Ascending aorta (tissue), 2 donors: ENCODE measurements at regions not wholly inside any gene's neighbourhood (a gene's known extent, or its start where the extent isn't known, plus 50 kb on each side); places are given as distances from the start of the nearest gene placed in this dataset.

Experiments used
- DNase-seq, 2 donors: peaks; one replicate each; pipeline ENCODE4 v3.0.0-alpha.2; 2019; ENCODE audit warnings: low spot score in 2 of 2
- H3K27ac ChIP-seq, 2 donors: fragments of 200-600 bp; sonication (generic); one replicate each; pipeline ENCODE4 v1.5.1; 2016 to 2017; ENCODE audit warnings: mild to moderate bottlenecking in 1 of 2
- H3K27me3 ChIP-seq: fragments of 200-600 bp; sonication (generic); one replicate; pipeline ENCODE4 v1.5.1; 2017
- H3K36me3 ChIP-seq, 2 donors: fragments of 200-600 bp; sonication (generic); one replicate each; pipeline ENCODE4 v1.5.1; 2016
- H3K4me1 ChIP-seq, 2 donors: fragments of 200-600 bp; sonication (generic); one replicate each; pipeline ENCODE4 v1.5.1; 2016 to 2017; ENCODE audit warnings: mild to moderate bottlenecking in 1 of 2
- H3K4me3 ChIP-seq, 2 donors: fragments of 200-600 bp; sonication (generic); one replicate each; pipeline ENCODE4 v1.5.1; 2016 to 2017; ENCODE audit warnings: mild to moderate bottlenecking in 1 of 2
- H3K9me3 ChIP-seq, 2 donors: fragments of 200-600 bp; sonication (generic); one replicate each; pipeline ENCODE4 v1.5.1; 2016
- CTCF ChIP-seq, 3 experiments: fragments of 200-600 bp in 2 of 3; fragments of 450-650 bp in 1 of 3; sonication (generic) in 2 of 3; IDR thresholded peaks; one replicate each; pipeline ENCODE4 v1.5.1; 2016 to 2019; ENCODE audit warnings: antibody characterized with exemption in 3 of 3, mild to moderate bottlenecking in 1 of 3, moderate library complexity in 1 of 3
- intact Hi-C: fragments of 100-400 bp; cut with DNase I; formaldehyde crosslinking; loops from one replicate; pipeline ENCODE4 v1.15.1; 2023

GRCh38 chr1:232504651-232505050, 125.3 kb downstream of the SIPA1L2 start:
- Histone ChIP-seq H3K27me3 (no peaks in the 10 kb centered on the region), H3K36me3 (no peaks in the 10 kb centered on the region), H3K4me3 (no peak overlapping the region), H3K4me1 (no peaks in the 10 kb centered on the region), H3K27ac (no peak overlapping the region), H3K9me3 (no peaks in the 10 kb centered on the region)
- no peak for DNase-seq
- no peak for TF ChIP-seq CTCF (IDR thresholded peaks at IDR 0.05)
- intact Hi-C loops: no loop called here

GRCh38 chr1:232503497-232503896, 126.4 kb downstream of the SIPA1L2 start:
- no peaks in the 10 kb centered on the region for H3K27me3 ChIP-seq
- H3K27ac ChIP-seq: no peak overlapping the region
- DNase-seq: no peak
- H3K4me3 ChIP-seq: no peak overlapping the region
- H3K9me3 ChIP-seq: no peaks in the 10 kb centered on the region
- H3K4me1 ChIP-seq: no peaks in the 10 kb centered on the region
- no peaks in the 10 kb centered on the region for H3K36me3 ChIP-seq
- TF ChIP-seq CTCF (IDR thresholded peaks at IDR 0.05): no peak
- intact Hi-C loops: no loop called here

GRCh38 chr1:232501854-232502253, 128.1 kb downstream of the SIPA1L2 start:
- intact Hi-C loops: no loop called here
- no peak overlapping the region for H3K4me3 ChIP-seq
- no peak for TF ChIP-seq CTCF (IDR thresholded peaks at IDR 0.05)
- H3K27ac ChIP-seq: no peak overlapping the region
- no peak for DNase-seq
- no peaks in the 10 kb centered on the region for H3K4me1 ChIP-seq
- no peaks in the 10 kb centered on the region for H3K36me3 ChIP-seq
- no peaks in the 10 kb centered on the region for H3K27me3 ChIP-seq
- H3K9me3 ChIP-seq: no peaks in the 10 kb centered on the region

- intact Hi-C loops: no loop called here
- Histone ChIP-seq H3K27me3 (no peaks in the 10 kb centered on the region), H3K4me1 (no peaks in the 10 kb centered on the region), H3K9me3 (no peaks in the 10 kb centered on the region), H3K36me3 (no peaks in the 10 kb centered on the region), H3K27ac (no peak overlapping the region), H3K4me3 (no peak overlapping the region)
- DNase-seq: no peak
- no peak for TF ChIP-seq CTCF (IDR thresholded peaks at IDR 0.05)
Measured at GRCh38 chr1:232499188-232499587, 130.7 kb downstream of the SIPA1L2 start.

- TF ChIP-seq CTCF (IDR thresholded peaks at IDR 0.05): no peak
- Histone ChIP-seq H3K36me3 (no peaks in the 10 kb centered on the region), H3K4me3 (no peak overlapping the region), H3K27me3 (no peaks in the 10 kb centered on the region), H3K4me1 (no peaks in the 10 kb centered on the region), H3K27ac (no peak overlapping the region), H3K9me3 (no peaks in the 10 kb centered on the region)
- DNase-seq: no peak
- intact Hi-C loops: no loop called here
Measured at GRCh38 chr1:232493869-232494268, 136.1 kb downstream of the SIPA1L2 start.

GRCh38 chr1:232489256-232489655, 140.7 kb downstream of the SIPA1L2 start:
- intact Hi-C loops: no loop called here
- no peaks in the 10 kb centered on the region for H3K36me3 ChIP-seq
- no peaks in the 10 kb centered on the region for H3K9me3 ChIP-seq
- H3K4me1 ChIP-seq: peaks cover 0 to 7% of the 10 kb centered on the region in 2 donors
- no peak overlapping the region for H3K27ac ChIP-seq
- no peak overlapping the region for H3K4me3 ChIP-seq
- no peak for TF ChIP-seq CTCF (IDR thresholded peaks at IDR 0.05)
- H3K27me3 ChIP-seq: no peaks in the 10 kb centered on the region
- no peak for DNase-seq
